Stimulated activated CD8-positive, alpha-beta memory T cell treated with anti-CD3 and anti-CD28 coated beads, Interleukin-7, amount 100 ng/mL, for 48 hours (primary cell): ENCODE measurements at regions not wholly inside any gene's neighbourhood (a gene's known extent, or its start where the extent isn't known, plus 50 kb on each side); places are given as distances from the start of the nearest gene placed in this dataset.
"Not testable (repeated sequence)": the region's sequence is repeated elsewhere in the genome, so short reads cannot be mapped to it uniquely, and the experiment has no call there.

ENCODE experiments used
- DNase-seq, 2 donors: peaks; one replicate each; pipeline ENCODE4 v3.0.0-alpha.2; 2020; ENCODE audit warnings: low read depth in 1 of 2; ENCODE audit errors: extremely low read depth in 1 of 2

DNA sequence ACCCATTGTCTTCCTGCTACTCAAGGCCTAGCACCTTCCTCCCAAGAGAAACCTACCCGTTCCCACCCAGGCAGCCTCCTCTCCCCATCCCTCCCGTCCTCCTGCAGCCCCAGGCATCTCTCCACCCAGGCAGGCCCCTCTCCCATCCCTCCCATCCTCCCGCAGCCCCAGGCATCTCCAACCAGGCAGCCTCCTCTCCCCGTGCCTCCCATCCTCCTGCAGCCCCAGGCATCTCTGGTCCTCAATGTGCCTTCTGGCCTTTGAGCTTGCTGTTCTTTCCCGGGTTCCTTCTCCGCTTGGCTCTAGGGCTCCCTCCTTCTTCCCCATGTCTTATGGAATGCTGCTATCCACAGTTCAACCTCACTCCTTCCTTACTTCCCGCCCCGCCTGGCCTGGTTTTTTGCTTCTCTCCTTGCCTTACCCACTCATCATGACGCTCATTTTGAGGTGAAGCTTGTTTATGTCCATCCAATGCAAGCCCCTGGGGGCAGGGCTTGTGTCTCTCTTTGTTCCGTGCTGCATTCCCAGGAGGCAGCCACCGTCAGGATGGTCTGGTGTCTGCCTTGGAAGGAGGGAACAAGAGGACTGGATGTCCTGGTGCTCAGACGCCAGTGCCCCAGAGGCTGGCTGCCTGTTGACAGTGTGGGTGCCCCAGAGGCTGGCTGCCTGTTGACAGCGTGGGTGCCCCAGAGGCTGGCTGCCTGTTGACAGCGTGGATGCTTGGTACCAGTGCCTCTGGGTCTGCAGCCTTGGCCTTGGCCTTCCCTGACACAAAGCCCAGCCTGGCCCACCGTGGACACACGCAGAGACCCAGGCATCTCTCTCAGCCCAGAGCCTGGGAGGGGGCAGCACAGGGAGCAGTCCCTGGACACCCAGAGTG lies 815.7 kb downstream of the BRD1 start:
- DNase-seq, result no peak

DNA sequence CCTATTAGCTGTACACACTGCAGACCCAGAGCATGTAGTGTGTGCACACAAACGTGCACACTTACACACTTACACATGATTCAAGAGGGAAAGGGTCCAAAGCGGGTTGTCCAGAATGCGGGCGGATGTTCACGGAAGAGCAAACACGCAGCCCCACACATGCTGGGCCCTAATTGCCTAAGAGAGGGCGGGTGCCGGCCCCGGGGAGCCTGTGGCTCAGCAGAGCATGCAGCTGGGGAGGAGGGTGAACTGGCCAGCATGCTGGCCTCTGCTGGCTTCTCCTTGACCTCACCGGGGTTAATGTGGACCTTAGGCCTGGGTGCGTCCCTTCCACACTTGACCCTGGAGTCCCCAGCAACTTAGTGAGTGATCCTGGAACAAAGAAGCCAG lies 816.3 kb downstream of the BRD1 start:
- DNase-seq, result no peak

- no peak for DNase-seq
Observed at GRCh38 chr22:49010901-49011300, 816.8 kb downstream of the BRD1 start.

- no peak for DNase-seq
Observed at GRCh38 chr22:49010070-49010863, 817.4 kb downstream of the BRD1 start.

DNA sequence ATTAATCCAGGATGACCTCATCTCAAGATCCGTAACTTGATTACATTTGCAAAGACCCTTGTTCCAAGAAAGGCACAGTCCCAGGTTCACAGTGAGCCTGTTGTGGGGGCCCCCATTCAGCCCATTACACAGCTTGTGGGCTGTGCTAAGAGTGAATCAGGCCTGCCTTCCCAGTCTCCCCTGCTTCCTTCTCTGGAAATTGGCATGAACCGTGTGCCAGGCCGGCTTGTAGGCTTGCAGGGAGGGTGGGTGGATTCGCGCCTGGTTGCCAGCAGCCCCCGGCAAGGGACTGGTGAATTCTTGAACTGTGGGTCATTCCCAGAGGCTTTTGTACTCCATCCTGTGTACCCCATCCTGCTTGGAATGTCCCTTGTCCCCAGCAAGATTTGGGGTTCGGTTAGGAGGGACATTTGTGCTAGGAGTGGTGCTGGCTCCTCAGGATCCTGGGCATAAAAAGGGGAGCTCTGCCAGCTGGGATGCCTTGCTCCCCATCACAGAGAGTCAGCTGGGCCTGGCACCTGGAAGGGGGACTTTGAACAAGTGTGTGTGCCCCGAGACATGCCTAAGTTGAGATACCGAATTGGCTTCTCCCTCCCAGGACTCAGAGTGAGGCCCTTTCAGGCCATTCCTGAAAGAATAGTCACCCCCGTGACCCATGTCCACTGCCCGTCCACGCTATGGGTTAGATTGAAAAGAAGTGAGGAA lies 818.2 kb downstream of the BRD1 start:
- no peak for DNase-seq

- no peak for DNase-seq
Observed at GRCh38 chr22:49008682-49009235, 818.9 kb downstream of the BRD1 start.

GRCh38 chr22:49007013-49007653 lies 820.5 kb downstream of the BRD1 start:
- no peak for DNase-seq

DNA sequence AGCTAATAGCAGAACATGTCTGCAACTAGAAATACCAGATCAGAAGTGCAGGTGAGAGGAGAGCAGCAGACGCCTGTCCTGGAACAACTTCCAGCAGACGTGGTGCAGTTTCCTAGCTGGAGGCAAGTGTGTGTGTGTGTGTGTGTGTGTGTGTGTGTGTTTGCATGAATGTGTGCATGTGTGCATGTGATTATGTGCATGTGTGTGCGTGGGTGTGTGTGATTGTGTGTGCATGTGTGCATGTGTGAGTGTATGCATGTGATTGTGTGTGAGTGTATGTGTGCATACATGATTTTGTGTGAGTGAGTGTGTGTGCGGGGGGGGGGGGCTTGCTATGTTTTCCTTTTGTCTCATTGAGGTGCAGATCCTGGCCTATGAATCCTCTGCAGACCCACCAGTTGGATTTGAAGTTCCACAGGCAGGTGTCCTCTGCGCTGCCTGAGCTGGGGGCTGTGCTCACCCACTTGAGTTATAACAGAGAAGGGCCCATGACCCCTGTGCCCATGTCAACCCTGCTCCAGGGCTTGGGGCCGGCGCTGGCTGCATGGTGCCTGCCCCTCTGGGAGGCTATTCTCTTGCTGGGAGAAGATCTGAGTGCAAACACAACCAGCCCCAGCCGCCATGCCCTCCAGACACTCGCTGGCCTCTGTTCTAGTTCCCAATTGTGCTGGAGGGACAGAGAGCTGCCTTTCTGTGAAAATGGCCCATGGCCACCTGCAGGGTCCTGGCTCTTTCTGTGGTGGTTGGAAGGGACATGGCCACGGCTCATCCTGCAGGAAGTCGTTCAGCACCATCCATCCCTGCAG lies 821.3 kb downstream of the BRD1 start:
- no peak for DNase-seq

DNA sequence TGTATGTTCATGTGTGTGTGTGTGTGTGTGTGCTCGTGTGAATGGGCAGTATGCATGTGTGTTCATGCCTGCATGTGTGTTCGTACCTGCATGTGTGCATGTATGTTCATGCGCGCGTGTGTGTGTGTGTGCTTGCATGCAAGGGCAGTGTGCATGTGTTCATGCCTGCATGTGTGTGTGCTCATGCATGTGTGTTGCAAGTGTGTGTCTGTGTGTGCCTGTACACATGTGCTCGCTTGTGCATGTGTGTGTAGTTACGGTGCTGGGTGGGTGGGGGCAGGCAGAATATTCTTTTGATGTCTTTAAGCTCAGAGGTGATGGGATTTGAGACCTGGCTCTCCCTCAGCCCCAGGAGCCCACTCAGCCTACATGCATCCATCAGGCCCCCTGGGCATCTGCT lies 822.1 kb downstream of the BRD1 start:
- no peak for DNase-seq

- DNase-seq, result no peak
Observed at GRCh38 chr22:49004484-49005399, 822.9 kb downstream of the BRD1 start.

DNA sequence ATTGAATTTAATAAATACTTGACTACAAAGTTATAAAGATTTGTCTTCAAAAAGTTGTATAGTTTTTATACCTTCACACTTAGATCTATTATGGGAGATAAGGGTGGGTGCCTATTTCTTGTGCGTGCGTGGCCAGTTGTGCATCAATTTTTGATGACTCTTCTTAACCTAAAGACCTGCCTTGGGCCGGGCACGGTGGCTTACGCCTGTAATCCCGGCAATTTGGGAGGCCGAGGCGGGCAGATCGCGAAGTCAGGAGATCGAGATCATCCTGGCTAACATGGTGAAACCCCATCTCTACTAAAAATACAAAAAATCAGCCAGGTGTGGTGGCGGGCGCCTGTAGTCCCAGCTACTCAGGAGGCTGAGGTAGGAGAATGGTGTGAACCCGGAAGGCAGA lies 830.1 kb downstream of the BRD1 start:
- DNase-seq, result not testable (repeated sequence)

- DNase-seq, result no peak
Observed at GRCh38 chr22:48993655-48994054, 834.0 kb downstream of the BRD1 start.

- DNase-seq, result no peak
Observed at GRCh38 chr22:48984639-48985038, 843.0 kb downstream of the BRD1 start.

GRCh38 chr22:48982321-48982905 lies 845.3 kb downstream of the BRD1 start:
- DNase-seq, result no peak

DNA sequence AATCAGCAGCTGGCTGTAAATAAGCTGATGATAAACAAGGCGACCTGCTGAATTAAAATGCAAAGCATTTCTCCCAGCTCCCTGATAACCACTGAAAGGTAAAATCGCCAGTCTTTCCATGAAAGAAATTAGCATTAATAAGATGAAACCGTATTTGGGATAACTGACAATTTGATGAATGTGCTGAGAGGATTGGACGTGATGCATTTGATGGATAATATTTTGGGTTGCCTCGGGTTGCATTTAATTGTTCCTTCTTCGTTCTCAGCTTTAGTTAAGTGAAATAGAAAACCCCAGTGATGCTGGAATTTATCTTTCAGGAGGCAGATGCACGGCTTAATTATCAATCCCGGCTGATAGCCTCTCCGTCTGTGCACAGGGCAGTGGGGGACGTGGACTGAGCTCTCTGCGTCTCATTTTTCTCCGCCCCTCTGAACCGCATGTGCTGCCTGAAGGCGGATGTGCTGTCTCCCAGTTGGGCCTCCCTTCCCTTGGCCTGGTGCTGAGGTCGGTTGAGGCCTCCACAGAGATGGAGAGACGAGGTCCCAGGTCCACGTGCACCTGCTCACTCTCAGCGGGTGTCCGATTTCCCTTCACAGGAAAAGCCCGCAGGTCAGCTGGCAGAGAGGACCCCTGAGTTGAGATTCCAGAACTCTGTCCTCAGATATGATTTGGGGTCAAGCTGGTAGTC lies 846.2 kb downstream of the BRD1 start:
- no peak for DNase-seq

DNA sequence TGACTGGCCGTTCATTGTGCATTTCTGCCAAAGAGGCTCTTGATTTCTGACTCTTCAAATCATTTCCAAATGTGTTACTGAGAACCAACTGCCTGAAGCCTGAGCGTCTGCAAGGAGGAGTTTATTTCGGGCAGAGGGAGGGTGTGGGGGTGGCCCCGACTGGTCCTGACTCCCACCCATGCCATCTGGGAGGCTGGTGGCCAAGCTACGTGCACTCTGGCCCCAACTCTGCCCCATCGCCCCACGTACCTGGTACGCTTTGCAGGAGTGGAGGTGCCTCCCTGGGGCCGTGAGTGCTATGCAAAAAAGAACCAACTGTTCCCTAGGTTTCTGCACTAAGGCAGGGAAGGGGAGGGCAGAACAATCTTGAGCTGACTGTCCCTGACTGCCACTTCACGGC lies 846.8 kb downstream of the BRD1 start:
- DNase-seq, result no peak

- DNase-seq, result no peak
Observed at GRCh38 chr22:48980409-48980808, 847.3 kb downstream of the BRD1 start.

- no peak for DNase-seq
Observed at GRCh38 chr22:48979482-48979881, 848.2 kb downstream of the BRD1 start.
